PFSK-1 (cell line): ENCODE measurements at regions not wholly inside any gene's neighbourhood (a gene's known extent, or its start where the extent isn't known, plus 50 kb on each side); places are given as distances from the start of the nearest gene placed in this dataset.

Experiments
- FOXP2 ChIP-seq: optimal IDR thresholded peaks from 2 replicates; pipeline ENCODE3; 2011; ENCODE audit warnings: borderline replicate concordance, control low read depth, inconsistent platforms; ENCODE audit not compliant: insufficient read depth; ENCODE audit errors: extremely low read length, extremely low read depth
- POLR2AphosphoS5 ChIP-seq: IDR thresholded peaks from 2 replicates; pipeline ENCODE4 v1.6.1; 2012; ENCODE audit warnings: low read depth, mild to moderate bottlenecking, control low read depth, low read length, moderate library complexity
- REST ChIP-seq, 2 experiments: IDR thresholded peaks; 2 replicates each; pipeline versions ENCODE4 v1.6.1 to v1.8.0; 2011 to 2012; ENCODE audit warnings: low read depth in 2 of 2, low read length in 2 of 2, control low read depth in 1 of 2, inconsistent platforms in 1 of 2, mild to moderate bottlenecking in 1 of 2, moderate library complexity in 1 of 2; ENCODE audit not compliant: insufficient read depth in 1 of 2
- SIN3A ChIP-seq: IDR thresholded peaks from 2 replicates; pipeline ENCODE4 v1.6.1; 2012; ENCODE audit warnings: mild to moderate bottlenecking, low read length, moderate library complexity, borderline replicate concordance; ENCODE audit not compliant: insufficient read depth
- TAF1 ChIP-seq: IDR thresholded peaks from 2 replicates; pipeline ENCODE4 v1.6.1; 2012; ENCODE audit warnings: low read length, control low read depth, borderline replicate concordance; ENCODE audit not compliant: insufficient read depth

GRCh38 chr5:92775711-92776615, 805.1 kb downstream of the NR2F1-AS1 start:
- no peak for TF ChIP-seq FOXP2
- no peak for TF ChIP-seq REST (IDR thresholded peaks at IDR 0.05; ENCODE audit: insufficient read depth in 1 of 2, low read depth in 2 of 2, low read length in 2 of 2)
- no peak for TF ChIP-seq SIN3A
- no peak for TF ChIP-seq POLR2AphosphoS5
- no peak for TF ChIP-seq TAF1
